GM21723 (cell line): ENCODE measurements at regions not wholly inside any gene's neighbourhood (a gene's known extent, or its start where the extent isn't known, plus 50 kb on each side); places are given as distances from the start of the nearest gene placed in this dataset.
"Not testable (repeated sequence)": the region's sequence is repeated elsewhere in the genome, so short reads cannot be mapped to it uniquely, and the experiment has no call there.

Source experiments
- ATAC-seq: cut with Tn5 transposase; IDR thresholded peaks from one replicate; pipeline ENCODE4 v1.9.1; 2021; ENCODE audit warnings: mild to moderate bottlenecking, moderate library complexity; ENCODE audit not compliant: unreplicated experiment

DNA sequence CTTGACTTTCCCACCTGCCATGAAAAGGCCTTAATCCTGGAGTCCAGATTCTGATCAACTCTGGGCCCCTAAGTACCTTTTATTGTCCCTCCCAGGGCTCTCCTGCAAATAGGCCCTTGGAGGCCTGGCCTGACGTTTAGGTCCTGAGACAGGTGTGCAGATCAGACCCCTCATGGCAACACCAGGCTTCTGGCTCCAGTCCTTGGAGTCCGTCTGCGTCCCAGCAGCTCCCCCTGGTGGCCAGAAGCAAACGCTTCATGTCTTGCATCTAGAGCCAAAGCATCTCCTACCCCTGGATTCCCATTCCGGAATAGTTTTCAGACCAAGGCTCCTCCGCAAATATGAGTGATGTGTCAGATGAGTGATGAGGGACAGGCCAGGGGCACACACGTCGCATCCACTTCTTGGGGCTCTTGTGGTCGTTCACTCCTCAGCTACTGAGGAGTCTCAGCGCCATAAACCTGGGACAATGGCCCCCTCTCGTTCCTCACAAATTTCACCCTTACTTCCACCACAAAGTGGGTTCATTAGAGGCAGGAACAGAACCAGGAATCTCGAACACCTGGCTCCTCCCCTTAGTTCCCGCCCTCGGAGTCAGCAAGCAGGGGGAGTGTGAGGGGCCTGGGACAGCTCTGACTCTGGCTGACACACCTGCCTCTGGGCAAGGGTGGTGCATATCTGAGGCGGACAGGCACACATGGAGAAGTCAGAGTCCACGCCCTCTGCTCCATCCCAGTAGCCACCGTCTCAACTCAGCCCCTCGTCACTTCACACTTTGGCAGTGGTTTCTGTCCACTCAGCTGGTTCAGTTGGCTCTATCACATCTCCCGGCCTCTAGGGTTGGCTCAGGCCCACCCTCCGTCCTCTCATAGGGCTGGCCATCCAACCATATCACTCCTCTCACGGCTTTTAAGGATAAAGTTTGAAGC is 77.9 kb upstream of the PWP1 start:
- no peak for ATAC-seq

DNA sequence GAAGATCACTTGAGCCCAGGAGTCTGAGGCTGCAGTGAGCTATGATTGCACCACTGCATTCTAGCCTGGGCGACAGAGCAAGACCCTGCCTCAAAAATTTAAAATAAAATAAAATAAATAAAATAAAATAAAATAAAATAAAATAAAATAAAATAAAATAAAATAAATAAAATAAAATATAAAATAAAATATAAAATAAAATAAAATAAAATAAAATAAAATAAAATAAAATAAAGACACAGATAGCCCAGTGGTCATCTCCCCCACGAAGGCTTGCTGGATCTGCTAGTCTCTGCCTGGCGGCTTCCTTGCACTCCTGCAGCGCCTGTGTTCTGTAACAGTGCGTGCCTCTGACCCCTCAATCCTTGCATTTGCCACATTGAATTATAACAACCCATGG is 76.8 kb upstream of the PWP1 start:
- not testable (repeated sequence) for ATAC-seq

DNA sequence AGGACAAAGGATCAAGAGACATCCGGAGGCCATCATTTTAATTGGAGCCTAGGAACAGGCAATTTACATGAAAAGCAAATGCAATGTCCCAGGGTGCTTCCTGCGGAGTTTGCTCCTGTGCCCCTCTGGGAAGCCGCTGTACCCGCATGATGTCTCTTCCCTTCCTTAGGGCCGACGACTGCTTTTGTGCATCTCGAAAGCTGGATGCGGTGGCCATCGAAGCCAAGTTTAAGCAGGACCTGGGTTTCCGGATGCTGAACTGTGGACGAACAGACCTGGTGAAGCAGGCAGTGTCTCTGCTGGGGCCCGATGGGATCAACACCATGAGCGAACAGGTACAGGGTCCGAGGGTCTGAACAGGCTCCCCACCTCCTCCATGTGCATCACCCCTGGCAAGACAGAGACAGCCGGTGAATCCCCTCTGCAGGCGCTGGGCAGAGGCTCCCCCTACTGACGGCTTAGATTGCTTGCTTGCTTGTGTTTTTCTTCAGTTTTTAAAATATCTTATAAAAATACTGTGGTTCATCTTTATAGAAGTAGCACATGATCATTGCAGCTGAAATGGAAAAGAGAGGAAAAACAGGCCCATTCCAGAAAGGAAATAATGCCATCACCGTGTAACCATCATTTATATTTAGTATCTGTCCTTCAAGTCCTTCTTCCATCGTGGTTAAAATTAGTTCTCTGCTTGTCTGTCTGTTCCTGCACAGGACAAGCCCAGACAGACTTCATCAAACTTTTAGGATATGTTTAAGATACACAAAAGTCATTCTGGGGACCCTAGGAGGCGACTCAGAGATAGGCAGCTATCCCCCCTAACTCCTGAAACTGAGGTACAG is 75.4 kb upstream of the PWP1 start:
- ATAC-seq = no peak

DNA sequence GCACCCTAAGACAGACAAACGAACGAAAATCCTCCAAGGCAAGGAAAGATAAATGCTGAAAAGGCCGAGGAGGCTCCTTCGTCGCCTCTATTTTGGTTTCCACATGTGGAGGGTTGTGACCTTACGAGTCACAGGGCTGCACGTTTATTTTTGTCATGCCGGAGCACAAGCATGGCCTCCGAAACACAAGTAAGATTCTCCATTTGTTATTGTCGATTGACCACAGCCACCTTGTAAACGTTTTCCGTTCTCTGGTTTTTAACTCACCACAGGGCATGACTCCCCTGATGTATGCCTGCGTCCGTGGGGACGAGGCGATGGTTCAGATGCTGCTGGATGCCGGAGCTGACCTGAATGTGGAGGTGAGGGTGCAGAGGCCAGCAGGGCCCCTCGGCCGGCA is 73.1 kb upstream of the PWP1 start:
- no peak for ATAC-seq

DNA sequence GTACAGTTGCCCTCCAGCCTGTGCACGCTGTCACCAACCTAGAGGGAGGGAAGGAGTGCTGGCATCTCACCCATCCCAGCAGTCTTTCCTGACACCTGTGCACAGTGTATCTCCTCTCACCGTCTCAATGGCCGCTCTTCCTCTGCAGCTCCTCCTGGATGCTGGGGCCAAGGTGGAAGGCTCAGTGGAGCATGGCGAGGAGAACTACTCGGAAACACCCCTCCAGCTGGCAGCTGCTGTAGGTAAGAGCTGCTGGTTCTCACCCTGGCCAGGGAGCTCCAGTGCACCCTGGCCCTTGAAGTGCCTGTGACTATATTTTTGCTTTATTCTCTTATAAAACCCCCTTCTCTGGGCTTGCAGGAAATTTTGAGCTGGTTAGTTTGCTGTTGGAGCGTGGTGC is 68.7 kb upstream of the PWP1 start:
- ATAC-seq = no peak

DNA sequence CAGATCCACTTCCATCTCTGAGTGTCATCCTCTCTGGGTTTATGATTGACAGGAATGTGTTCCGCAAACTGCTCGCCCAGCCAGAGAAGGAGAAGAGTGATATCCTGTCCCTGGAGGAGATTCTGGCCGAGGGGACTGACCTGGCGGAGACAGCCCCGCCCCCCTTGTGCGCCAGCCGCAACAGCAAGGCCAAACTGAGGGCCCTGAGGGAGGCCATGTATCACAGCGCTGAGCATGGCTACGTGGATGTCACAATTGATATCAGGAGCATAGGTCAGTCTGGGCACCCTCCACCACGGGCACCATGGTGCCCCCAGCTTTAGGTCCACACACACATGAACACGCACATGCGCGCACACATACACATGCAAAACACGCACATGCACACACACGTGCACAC is 67.5 kb upstream of the PWP1 start:
- ATAC-seq = no peak

DNA sequence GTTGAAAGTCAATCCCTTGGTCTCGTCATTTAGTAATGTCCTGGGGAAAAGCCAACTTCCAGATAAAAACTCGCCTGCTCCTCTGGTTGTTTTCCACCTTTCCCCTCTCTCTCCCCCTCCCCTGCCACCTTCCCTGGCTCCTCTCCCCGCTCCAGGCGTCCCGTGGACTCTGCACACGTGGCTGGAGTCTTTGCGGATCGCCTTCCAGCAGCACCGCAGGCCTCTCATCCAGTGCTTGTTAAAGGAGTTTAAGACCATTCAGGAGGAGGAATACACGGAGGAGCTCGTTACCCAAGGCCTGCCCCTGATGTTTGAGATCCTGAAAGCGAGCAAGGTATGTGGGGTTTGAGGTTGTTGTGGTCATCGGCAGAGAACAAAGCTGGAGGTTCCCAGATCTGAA is 65.8 kb upstream of the PWP1 start:
- no peak for ATAC-seq

DNA sequence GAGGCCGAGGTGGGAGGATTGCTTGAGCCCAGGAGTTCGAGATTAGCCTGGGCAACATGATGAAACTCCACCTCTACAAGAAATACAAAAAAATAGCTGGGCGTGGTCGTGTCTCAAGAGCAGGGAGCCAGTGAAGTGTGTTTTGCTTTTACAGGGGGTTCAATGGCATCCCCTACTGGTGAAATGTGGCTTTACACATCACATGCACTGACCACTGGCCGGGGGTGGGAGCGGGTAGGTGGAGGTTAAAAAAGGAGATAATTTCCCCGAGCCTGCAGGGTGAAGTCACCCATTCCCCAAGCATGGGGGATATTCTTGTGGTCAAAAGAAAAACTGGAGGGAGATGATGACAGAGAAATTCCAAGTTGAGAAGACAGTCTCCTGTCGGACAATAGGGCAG is 63.6 kb upstream of the PWP1 start:
- no peak for ATAC-seq

DNA sequence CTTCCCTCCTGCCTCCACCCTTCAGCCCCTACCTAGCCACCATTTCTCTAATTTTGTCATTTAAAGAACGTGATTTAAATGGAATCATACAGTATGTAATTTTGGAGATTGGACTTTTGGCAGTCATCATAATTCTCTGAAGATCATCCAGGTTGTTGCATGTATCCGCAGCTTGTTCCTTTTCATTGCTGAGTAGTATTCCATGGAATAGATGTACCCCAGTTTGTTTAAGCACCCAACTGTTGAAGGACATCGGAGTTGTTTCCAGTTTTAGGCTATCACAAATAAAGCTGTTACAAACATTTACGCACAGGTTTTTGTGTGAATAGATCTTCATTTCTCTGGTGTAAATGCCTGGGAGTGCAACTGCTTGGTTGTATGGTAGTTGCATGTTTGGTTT is 61.1 kb upstream of the PWP1 start:
- ATAC-seq = no peak

DNA sequence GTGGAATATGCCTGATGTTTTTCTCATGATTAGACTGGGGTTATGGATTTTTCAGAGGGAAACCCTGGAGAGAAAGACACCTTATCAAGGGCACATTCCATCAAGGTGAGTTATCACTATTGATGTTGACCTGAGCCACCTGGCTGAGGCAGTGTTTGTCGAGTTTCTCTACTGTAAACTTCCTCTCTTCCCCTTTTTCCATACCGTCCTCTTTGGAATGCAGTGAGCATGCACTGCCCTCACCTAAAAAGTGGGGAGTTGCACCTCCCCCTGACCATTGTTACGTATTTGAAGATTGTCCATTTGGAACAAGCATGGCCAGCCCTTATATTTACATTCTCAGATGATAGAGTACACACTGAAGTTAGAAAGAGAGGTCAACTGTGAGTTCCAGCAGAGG is 53.9 kb upstream of the PWP1 start:
- ATAC-seq = no peak

DNA sequence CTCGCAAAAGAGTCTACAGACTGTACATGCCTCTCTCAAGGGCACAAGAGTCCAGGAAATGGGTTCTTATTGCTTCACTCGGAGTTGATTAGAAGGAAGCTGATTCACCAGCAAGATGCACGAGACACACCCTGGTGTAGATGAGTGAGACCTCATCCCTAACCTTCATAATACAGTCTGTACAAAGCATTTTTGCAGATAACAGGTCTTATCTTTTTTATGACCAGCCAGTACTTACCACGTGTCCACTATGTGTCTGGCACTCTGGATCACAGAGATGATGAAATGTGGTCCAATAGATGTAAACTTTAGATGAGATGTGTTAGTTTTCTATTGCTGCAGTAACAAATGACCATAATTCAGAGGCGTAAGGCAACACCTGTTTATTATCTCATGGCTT is 53.4 kb upstream of the PWP1 start:
- no peak for ATAC-seq

DNA sequence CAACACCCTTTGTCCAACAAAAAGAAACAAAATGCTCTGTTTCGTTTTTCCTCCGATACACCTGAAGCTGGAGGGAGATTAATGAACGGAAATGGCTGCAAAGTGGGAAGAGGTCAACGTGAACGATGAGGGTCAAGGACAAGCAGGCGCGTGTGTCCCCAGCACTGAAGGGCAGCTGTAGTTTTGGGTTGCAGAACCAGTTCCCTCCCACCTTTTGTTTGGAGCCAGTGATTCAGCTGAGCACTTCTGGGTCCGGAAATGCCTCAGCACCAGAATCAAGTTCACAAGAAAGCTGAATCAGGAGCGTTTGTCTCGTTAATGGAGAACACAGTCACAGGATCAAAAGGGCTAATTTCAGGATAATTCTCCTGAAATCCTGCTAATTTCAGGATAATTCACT is 51.1 kb upstream of the PWP1 start:
- ATAC-seq = no peak

DNA sequence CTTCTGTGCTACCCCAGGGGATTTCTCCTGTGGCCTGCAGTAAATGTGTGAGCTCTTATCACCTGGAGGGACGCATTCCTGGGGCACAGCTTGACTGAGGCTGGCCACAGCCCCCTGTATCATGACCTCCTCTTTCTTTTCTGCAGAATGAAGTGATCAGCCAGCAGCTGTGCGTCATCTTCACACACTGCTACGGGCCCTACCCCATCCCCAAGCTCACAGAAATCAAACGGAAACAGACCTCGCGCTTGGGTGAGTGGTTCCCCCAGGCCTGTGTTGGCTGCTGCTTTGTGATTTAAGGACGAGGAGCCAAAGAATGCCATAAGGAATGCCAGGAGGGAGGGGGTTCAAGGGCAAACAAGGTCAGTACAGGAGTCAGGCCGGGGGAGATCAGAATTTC is 50.5 kb upstream of the PWP1 start:
- no peak for ATAC-seq
